PC-3 (cell line): ENCODE measurements at regions not wholly inside any gene's neighbourhood (a gene's known extent, or its start where the extent isn't known, plus 50 kb on each side); places are given as distances from the start of the nearest gene placed in this dataset.

Experiments
- ATAC-seq: fragments of 200-7000 bp; cut with Tn5 transposase; 2 replicates; pipeline ENCODE4 v1.9.1; 2020; ENCODE audit warnings: mild to moderate bottlenecking, moderate library complexity
- BruUV-seq: library from RNA; stranded (reverse); fragments of 400-500 nt; replicated peaks from 2 replicates; lab custom pipeline; 2021; lab: Mats Ljungman, UMichigan
- CTCF ChIA-PET: fragments of 300-600 bp; sonication (Branson Sonifier 250); formaldehyde crosslinking; loops from one replicate; lab custom pipeline; 2022; ENCODE audit warnings: antibody characterized with exemption; lab: Charles Lee
- POLR2A ChIA-PET: fragments of 300-600 bp; sonication (Branson Sonifier 250); formaldehyde crosslinking; loops from one replicate; lab custom pipeline; 2022; ENCODE audit warnings: antibody characterized with exemption; ENCODE audit not compliant: unreplicated experiment; lab: Charles Lee
- DNase-seq: peaks from one replicate; pipeline ENCODE4 v3.0.0-alpha.2; 2015
- H2AFZ ChIP-seq: fragments of 300-600 bp; sonication (generic); 2 replicates; pipeline ENCODE4 v1.6.0; 2016; ENCODE audit warnings: antibody characterized with exemption, low read length
- H3F3A ChIP-seq: fragments of 300-600 bp; sonication (generic); one replicate; pipeline ENCODE4 v1.6.0; 2017; ENCODE audit warnings: antibody characterized with exemption, low read length, control low read depth, mild to moderate bottlenecking; ENCODE audit not compliant: unreplicated experiment
- H3K27ac ChIP-seq: fragments of 300-600 bp; sonication (generic); 2 replicates; pipeline ENCODE4 v1.5.1; 2016; ENCODE audit warnings: mild to moderate bottlenecking, low read length
- H3K27me3 ChIP-seq: fragments of 300-600 bp; sonication (generic); 2 replicates; pipeline ENCODE4 v1.6.1; 2016; ENCODE audit warnings: low read length, mixed read lengths
- H3K36me3 ChIP-seq: fragments of 300-600 bp; sonication (generic); 2 replicates; pipeline ENCODE4 v1.6.1; 2016; ENCODE audit warnings: low read depth, mixed run types, low read length, mixed read lengths
- H3K4me1 ChIP-seq: fragments of 300-600 bp; sonication (generic); 2 replicates; pipeline ENCODE4 v1.5.1; 2016; ENCODE audit warnings: low read length; ENCODE audit not compliant: insufficient read depth
- H3K4me2 ChIP-seq: fragments of 300-600 bp; sonication (generic); 2 replicates; pipeline ENCODE4 v1.6.0; 2016; ENCODE audit warnings: low read length
- H3K4me3 ChIP-seq: fragments of 300-600 bp; sonication (generic); 2 replicates; pipeline ENCODE4 v1.5.1; 2016; ENCODE audit warnings: mild to moderate bottlenecking, low read length, mixed read lengths
- H3K79me2 ChIP-seq: fragments of 300-600 bp; sonication (generic); 2 replicates; pipeline ENCODE4 v1.6.1; 2017; ENCODE audit warnings: low read length, mixed read lengths
- H3K9ac ChIP-seq: fragments of 300-600 bp; sonication (generic); 2 replicates; pipeline ENCODE4 v1.6.0; 2016; ENCODE audit warnings: mild to moderate bottlenecking, low read length
- H3K9me2 ChIP-seq: fragments of 300-600 bp; sonication (generic); replicated peaks from 2 replicates; pipeline ENCODE4 v1.6.1; 2016; ENCODE audit warnings: mixed run types, low read length, mixed read lengths
- H3K9me3 ChIP-seq: fragments of 300-600 bp; sonication (generic); 2 replicates; pipeline ENCODE4 v1.6.1; 2016; ENCODE audit warnings: low read length, mixed read lengths
- H4K20me1 ChIP-seq: fragments of 300-600 bp; sonication (generic); 2 replicates; pipeline ENCODE4 v1.6.1; 2016; ENCODE audit warnings: low read length, mixed read lengths
- CTCF ChIP-seq: fragments of 300-600 bp; sonication (generic); conservative IDR thresholded peaks from 2 replicates; pipeline ENCODE4 v1.5.1; 2017; ENCODE audit warnings: antibody characterized with exemption, low read depth, mild to moderate bottlenecking, low read length
- EZH2 ChIP-seq: fragments of 300-600 bp; sonication (generic); IDR thresholded peaks from one replicate; pipeline ENCODE4 v1.6.1; 2017; ENCODE audit warnings: antibody characterized with exemption, mild to moderate bottlenecking, low read length; ENCODE audit not compliant: unreplicated experiment
- EZH2phosphoT487 ChIP-seq: fragments of 300-600 bp; sonication (generic); IDR thresholded peaks from 2 replicates; pipeline ENCODE4 v1.6.1; 2018; ENCODE audit warnings: mild to moderate bottlenecking, antibody characterized with exemption, low read length, borderline replicate concordance
- intact Hi-C: fragments of 100-400 bp; cut with micrococcal nuclease; formaldehyde crosslinking; loops from 2 replicates; pipeline ENCODE4 v1.9.0; 2023

- Histone ChIP-seq H3K36me3 (no peaks in the 10 kb centered on the region), H3K9me2 (no peaks in the 10 kb centered on the region), H2AFZ (no peak overlapping the region), H3K9me3 (no peaks in the 10 kb centered on the region), H3K27me3 (no peaks in the 10 kb centered on the region), H3K79me2 (no peaks in the 10 kb centered on the region), H4K20me1 (no peaks in the 10 kb centered on the region), H3K27ac (no peak overlapping the region), H3K4me2 (no peak overlapping the region), H3K4me1 (no peaks in the 10 kb centered on the region), H3K4me3 (no peak overlapping the region), H3K9ac (no peak overlapping the region), H3F3A (no peaks in the 10 kb centered on the region)
- TF ChIP-seq EZH2phosphoT487 (no peak), EZH2 (no peak), CTCF (no peak)
- DNase-seq (no peak), ATAC-seq (no peak)
- no TSS peak for BruUV-seq
- intact Hi-C loops, result no loop called here
- CTCF ChIA-PET, result no interaction called here
- POLR2A ChIA-PET, result no interaction called here
Measured at GRCh38 chr17:33509331-33509730, 216.2 kb upstream of the ASIC2 start.

GRCh38 chr17:33511670-33512069 lies 218.6 kb upstream of the ASIC2 start:
- H3F3A ChIP-seq, result no peaks in the 10 kb centered on the region
- no peak overlapping the region for H3K27ac ChIP-seq
- H3K9ac ChIP-seq, result no peak overlapping the region
- TF ChIP-seq EZH2 (no peak), EZH2phosphoT487 (no peak), CTCF (no peak)
- no peak overlapping the region for H3K4me2 ChIP-seq
- intact Hi-C loops, result no loop called here
- ChIA-PET CTCF (no interaction called here), POLR2A (no interaction called here)
- no peaks in the 10 kb centered on the region for H3K79me2 ChIP-seq
- H4K20me1 ChIP-seq, result no peaks in the 10 kb centered on the region
- H3K4me1 ChIP-seq, result no peaks in the 10 kb centered on the region
- no TSS peak for BruUV-seq
- H2AFZ ChIP-seq, result no peak overlapping the region
- H3K4me3 ChIP-seq, result no peak overlapping the region
- H3K9me3 ChIP-seq, result no peaks in the 10 kb centered on the region
- DNase-seq, result no peak
- ATAC-seq, result no peak
- no peaks in the 10 kb centered on the region for H3K36me3 ChIP-seq
- H3K27me3 ChIP-seq, result no peaks in the 10 kb centered on the region
- no peaks in the 10 kb centered on the region for H3K9me2 ChIP-seq

GRCh38 chr17:33512113-33512512 lies 219.0 kb upstream of the ASIC2 start:
- Histone ChIP-seq H3K27me3 (no peaks in the 10 kb centered on the region), H3K27ac (no peak overlapping the region), H3K9ac (no peak overlapping the region), H3F3A (no peaks in the 10 kb centered on the region), H2AFZ (no peak overlapping the region), H3K9me3 (no peaks in the 10 kb centered on the region), H3K4me1 (no peaks in the 10 kb centered on the region), H3K4me3 (no peak overlapping the region), H3K36me3 (no peaks in the 10 kb centered on the region), H3K4me2 (no peak overlapping the region), H4K20me1 (no peaks in the 10 kb centered on the region), H3K79me2 (no peaks in the 10 kb centered on the region), H3K9me2 (no peaks in the 10 kb centered on the region)
- POLR2A ChIA-PET, result no interaction called here
- intact Hi-C loops, result no loop called here
- BruUV-seq, result no TSS peak
- no peak for TF ChIP-seq EZH2phosphoT487
- no peak for TF ChIP-seq EZH2
- TF ChIP-seq CTCF, result no peak
- DNase-seq, result no peak
- CTCF ChIA-PET, result no interaction called here
- ATAC-seq, result no peak
